GM23248 (cell line): ENCODE measurements at regions not wholly inside any gene's neighbourhood (a gene's known extent, or its start where the extent isn't known, plus 50 kb on each side); places are given as distances from the start of the nearest gene placed in this dataset.

Experiments used
- EZH2 ChIP-seq: fragments of 200-600 bp; sonication (generic); IDR thresholded peaks from 2 replicates; pipeline ENCODE4 v1.6.1; 2018; ENCODE audit warnings: antibody characterized with exemption, mild to moderate bottlenecking; ENCODE audit not compliant: insufficient read depth, poor library complexity, severe bottlenecking
- EZH2phosphoT487 ChIP-seq: fragments of 200-600 bp; sonication (generic); IDR thresholded peaks from 2 replicates; pipeline ENCODE4 v1.6.1; 2018; ENCODE audit warnings: antibody characterized with exemption, moderate library complexity, mild to moderate bottlenecking, low read depth; ENCODE audit not compliant: insufficient read depth

DNA sequence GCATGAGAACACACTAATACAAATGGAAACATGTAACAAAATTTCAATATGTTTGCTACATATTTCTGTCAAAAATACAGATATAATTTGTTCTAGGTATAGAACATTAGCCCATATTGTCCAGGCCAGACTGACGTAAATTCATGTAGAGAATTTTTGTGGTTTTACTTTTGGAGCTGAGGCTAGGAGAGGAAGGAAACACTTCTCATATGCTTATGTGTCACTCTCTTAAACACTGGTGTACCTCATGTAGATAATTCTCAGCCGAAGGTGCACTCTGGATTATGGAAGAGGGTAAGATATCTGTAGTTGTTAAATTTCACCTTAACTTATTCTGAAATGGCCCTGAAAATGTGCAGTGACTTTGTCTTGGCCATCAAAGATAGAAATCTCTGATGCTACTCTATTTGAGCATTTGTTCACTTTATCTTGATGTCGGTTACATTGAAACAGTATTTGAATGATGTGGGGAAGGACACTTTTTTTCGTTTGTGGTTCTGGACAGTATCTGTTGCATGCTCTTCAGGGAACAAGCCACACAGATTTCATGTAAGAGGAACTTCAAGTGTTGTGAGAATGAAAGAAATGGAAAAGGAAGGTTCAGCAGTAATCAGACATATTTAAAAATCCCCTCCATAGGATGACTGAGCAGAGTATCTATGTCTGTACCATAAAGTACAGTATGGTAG lies 202.7 kb downstream of the SPATA31D1 start:
- no peak for TF ChIP-seq EZH2phosphoT487
- TF ChIP-seq EZH2 = no peak
